ENCODE measurements at regions not wholly inside any gene's neighbourhood (a gene's known extent, or its start where the extent isn't known, plus 50 kb on each side); places are given as distances from the start of the nearest gene placed in this dataset.

DNA sequence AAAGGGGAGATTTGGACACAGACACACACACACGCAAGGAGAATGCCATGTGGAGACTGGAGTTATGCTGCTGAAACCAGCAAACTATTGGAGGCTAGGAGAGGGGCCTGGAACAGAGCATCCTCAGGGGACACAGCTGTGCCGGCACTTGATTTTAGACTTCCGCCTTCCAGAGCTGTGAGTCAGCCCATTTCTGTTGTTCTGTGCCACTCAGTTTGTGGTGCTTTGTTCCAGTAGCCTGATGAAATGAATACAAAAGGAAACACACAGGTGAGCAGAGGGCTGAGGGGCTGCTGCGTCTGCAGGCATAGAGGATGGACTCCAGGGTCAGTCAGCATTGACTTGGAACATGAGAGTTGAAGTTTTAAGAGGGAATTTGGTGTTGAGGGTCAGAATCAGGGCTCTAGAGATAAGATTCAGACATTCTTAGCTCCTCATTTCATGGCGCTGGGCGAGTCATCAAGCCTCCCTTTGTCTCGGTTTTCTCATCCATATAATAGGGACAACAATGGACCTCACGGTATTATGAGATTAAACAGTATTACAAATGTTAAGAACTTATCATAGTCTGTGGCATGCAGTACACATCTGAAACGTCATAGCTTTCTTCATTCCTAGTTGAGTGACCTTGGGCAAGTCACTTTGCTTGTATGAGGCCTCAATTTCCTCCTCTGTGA, 191.0 kb downstream of the MIAT start:
- TF ChIP-seq, protein P1, sequence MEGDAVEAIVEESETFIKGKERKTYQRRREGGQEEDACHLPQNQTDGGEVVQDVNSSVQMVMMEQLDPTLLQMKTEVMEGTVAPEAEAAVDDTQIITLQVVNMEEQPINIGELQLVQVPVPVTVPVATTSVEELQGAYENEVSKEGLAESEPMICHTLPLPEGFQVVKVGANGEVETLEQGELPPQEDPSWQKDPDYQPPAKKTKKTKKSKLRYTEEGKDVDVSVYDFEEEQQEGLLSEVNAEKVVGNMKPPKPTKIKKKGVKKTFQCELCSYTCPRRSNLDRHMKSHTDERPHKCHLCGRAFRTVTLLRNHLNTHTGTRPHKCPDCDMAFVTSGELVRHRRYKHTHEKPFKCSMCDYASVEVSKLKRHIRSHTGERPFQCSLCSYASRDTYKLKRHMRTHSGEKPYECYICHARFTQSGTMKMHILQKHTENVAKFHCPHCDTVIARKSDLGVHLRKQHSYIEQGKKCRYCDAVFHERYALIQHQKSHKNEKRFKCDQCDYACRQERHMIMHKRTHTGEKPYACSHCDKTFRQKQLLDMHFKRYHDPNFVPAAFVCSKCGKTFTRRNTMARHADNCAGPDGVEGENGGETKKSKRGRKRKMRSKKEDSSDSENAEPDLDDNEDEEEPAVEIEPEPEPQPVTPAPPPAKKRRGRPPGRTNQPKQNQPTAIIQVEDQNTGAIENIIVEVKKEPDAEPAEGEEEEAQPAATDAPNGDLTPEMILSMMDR (IDR thresholded peaks at IDR 0.05) = no peak
- TF ChIP-seq EZH2 (IDR thresholded peaks at IDR 0.05; ENCODE audit: borderline replicate concordance, insufficient read depth, low read depth, low read length, poor library complexity, severe bottlenecking) = no peak
